Fibroblast of skin of back (primary cell): ENCODE measurements at regions not wholly inside any gene's neighbourhood (a gene's known extent, or its start where the extent isn't known, plus 50 kb on each side); places are given as distances from the start of the nearest gene placed in this dataset.
"Not testable (repeated sequence)": the region's sequence is repeated elsewhere in the genome, so short reads cannot be mapped to it uniquely, and the experiment has no call there.

Source experiments
- DNase-seq: peaks from one replicate; pipeline ENCODE4 v3.0.0-alpha.2; 2013

- DNase-seq: no peak
These were observed 561.4 kb upstream of the LINC00305 start for GRCh38 chr18:64710105-64710861.

- no peak for DNase-seq
These were observed 558.2 kb upstream of the LINC00305 start for GRCh38 chr18:64707052-64707451.

- no peak for DNase-seq
These were observed 550.2 kb upstream of the LINC00305 start for GRCh38 chr18:64699081-64699480.

GRCh38 chr18:64695851-64696553, 547.1 kb upstream of the LINC00305 start:
- DNase-seq: no peak

- peak; percentile 58 for DNase-seq
These were observed 544.9 kb upstream of the LINC00305 start for GRCh38 chr18:64693766-64694165.

- no peak for DNase-seq
These were observed 543.9 kb upstream of the LINC00305 start for GRCh38 chr18:64692826-64693225.

- no peak for DNase-seq
These were observed 530.2 kb upstream of the LINC00305 start for GRCh38 chr18:64679121-64679520.

- no peak for DNase-seq
These were observed 529.2 kb upstream of the LINC00305 start for GRCh38 chr18:64678048-64678447.

GRCh38 chr18:64674694-64675093, 525.8 kb upstream of the LINC00305 start:
- DNase-seq: no peak

GRCh38 chr18:64671293-64671692, 522.4 kb upstream of the LINC00305 start:
- not testable (repeated sequence) for DNase-seq

GRCh38 chr18:64668461-64668962, 519.6 kb upstream of the LINC00305 start:
- DNase-seq: no peak

GRCh38 chr18:64663086-64663485, 514.2 kb upstream of the LINC00305 start:
- DNase-seq: no peak

GRCh38 chr18:64659196-64659595, 510.3 kb upstream of the LINC00305 start:
- DNase-seq: no peak

GRCh38 chr18:64653068-64653467, 504.2 kb upstream of the LINC00305 start:
- no peak for DNase-seq

- no peak for DNase-seq
These were observed 501.2 kb upstream of the LINC00305 start for GRCh38 chr18:64650068-64650467.

GRCh38 chr18:64645753-64646152, 496.9 kb upstream of the LINC00305 start:
- no peak for DNase-seq

- DNase-seq: peak; percentile 74
These were observed 490.6 kb upstream of the LINC00305 start for GRCh38 chr18:64639536-64639935.

GRCh38 chr18:64620971-64621560, 472.2 kb upstream of the LINC00305 start:
- no peak for DNase-seq

GRCh38 chr18:64618390-64618789, 469.5 kb upstream of the LINC00305 start:
- DNase-seq: no peak

GRCh38 chr18:64615021-64615420, 466.1 kb upstream of the LINC00305 start:
- no peak for DNase-seq

- DNase-seq: no peak
These were observed 465.6 kb upstream of the LINC00305 start for GRCh38 chr18:64614446-64614845.

GRCh38 chr18:64592246-64592645, 443.4 kb upstream of the LINC00305 start:
- DNase-seq: no peak

GRCh38 chr18:64589000-64589399, 440.1 kb upstream of the LINC00305 start:
- no peak for DNase-seq

- DNase-seq: no peak
These were observed 417.6 kb upstream of the LINC00305 start for GRCh38 chr18:64566456-64566855.
